Erythroblast (primary cell): ENCODE measurements at regions not wholly inside any gene's neighbourhood (a gene's known extent, or its start where the extent isn't known, plus 50 kb on each side); places are given as distances from the start of the nearest gene placed in this dataset.

Experiments
- GATA1 ChIP-seq: IDR thresholded peaks from 2 replicates; pipeline ENCODE4 v1.6.1; 2011; ENCODE audit warnings: low read depth, mild to moderate bottlenecking, control low read depth, low read length, moderate library complexity
- POLR2A ChIP-seq: IDR thresholded peaks from 2 replicates; pipeline ENCODE4 v1.6.1; 2011; ENCODE audit warnings: mild to moderate bottlenecking, low read length

DNA sequence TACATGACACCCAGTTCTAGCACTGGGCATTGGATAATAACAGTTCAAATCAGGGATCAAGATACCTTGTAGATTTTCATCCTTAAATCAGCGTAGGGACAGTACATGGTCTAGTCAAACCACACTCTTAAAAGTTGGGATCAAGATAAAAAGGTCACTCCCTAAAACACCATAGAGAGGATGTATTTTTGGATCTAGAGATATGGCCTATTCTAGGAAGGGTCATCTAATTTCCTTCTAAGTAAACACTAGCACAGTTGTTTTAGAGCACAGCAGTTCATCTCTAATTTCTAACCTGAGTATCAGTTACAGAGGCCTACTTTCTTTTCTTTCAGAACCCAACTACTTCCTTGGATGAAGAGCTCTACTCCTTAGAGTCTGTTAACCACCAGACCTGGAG lies 166.4 kb upstream of the GRIN3A start:
- no peak for TF ChIP-seq POLR2A
- no peak for TF ChIP-seq GATA1
